ENCODE measurements at regions not wholly inside any gene's neighbourhood (a gene's known extent, or its start where the extent isn't known, plus 50 kb on each side); places are given as distances from the start of the nearest gene placed in this dataset.

GRCh38 chr14:76930549-76930948 lies 98.0 kb downstream of the IRF2BPL start:
- ChIA-PET CTCF (interaction anchor here (3.2 kb wide), 1 partner anchor 17 kb away, joined by 22 read pairs; no protein-coding TSS in a partner anchor), POLR2A (no interaction called here)
- Histone ChIP-seq H3K27ac (ENCODE audit: low read depth, low read length) (no peak overlapping the region), H3K4me3 (ENCODE audit: low read depth, low read length) (no peak overlapping the region), H3K27me3 (ENCODE audit: control insufficient read depth, insufficient read depth, low read length) (no peaks in the 10 kb centered on the region), H3K9me3 (ENCODE audit: control insufficient read depth, insufficient read depth, low read length) (no peaks in the 10 kb centered on the region)
- no peak for TF ChIP-seq CTCF (IDR thresholded peaks at IDR 0.05; ENCODE audit: low read depth, low read length)
- DNase-seq (ENCODE audit: low read depth, low spot score) = no peak

GRCh38 chr14:76929927-76930326 lies 98.6 kb downstream of the IRF2BPL start:
- no peak overlapping the region for H3K27ac ChIP-seq (ENCODE audit: low read depth, low read length)
- H3K27me3 ChIP-seq (ENCODE audit: control insufficient read depth, insufficient read depth, low read length) = no peaks in the 10 kb centered on the region
- DNase-seq (ENCODE audit: low read depth, low spot score) = no peak
- ChIA-PET CTCF (interaction anchor here (3.2 kb wide), 1 partner anchor 17 kb away, joined by 22 read pairs; no protein-coding TSS in a partner anchor), POLR2A (interaction anchor here (0.7 kb wide), 1 partner anchor 98 kb away, joined by 3 read pairs; no protein-coding TSS in a partner anchor)
- no peak for TF ChIP-seq CTCF (IDR thresholded peaks at IDR 0.05; ENCODE audit: low read depth, low read length)
- H3K4me3 ChIP-seq (ENCODE audit: low read depth, low read length) = no peak overlapping the region
- H3K9me3 ChIP-seq (ENCODE audit: control insufficient read depth, insufficient read depth, low read length) = no peaks in the 10 kb centered on the region

GRCh38 chr14:76927971-76928700 lies 100.4 kb downstream of the IRF2BPL start:
- POLR2A ChIA-PET = no interaction called here
- Histone ChIP-seq H3K27ac (ENCODE audit: low read depth, low read length) (no peak overlapping the region), H3K27me3 (ENCODE audit: control insufficient read depth, insufficient read depth, low read length) (no peaks in the 10 kb centered on the region), H3K4me3 (ENCODE audit: low read depth, low read length) (no peak overlapping the region), H3K9me3 (ENCODE audit: control insufficient read depth, insufficient read depth, low read length) (no peaks in the 10 kb centered on the region)
- TF ChIP-seq CTCF (IDR thresholded peaks at IDR 0.05; ENCODE audit: low read depth, low read length) = no peak
- DNase-seq (ENCODE audit: low read depth, low spot score) = no peak
- CTCF ChIA-PET = no interaction called here

GRCh38 chr14:76926521-76927251 lies 100.5 kb downstream of the LRRC74A start:
- no peak for DNase-seq (ENCODE audit: low read depth, low spot score)
- no peak overlapping the region for H3K4me3 ChIP-seq (ENCODE audit: low read depth, low read length)
- no peak overlapping the region for H3K27ac ChIP-seq (ENCODE audit: low read depth, low read length)
- CTCF ChIA-PET = no interaction called here
- no peaks in the 10 kb centered on the region for H3K9me3 ChIP-seq (ENCODE audit: control insufficient read depth, insufficient read depth, low read length)
- TF ChIP-seq CTCF (IDR thresholded peaks at IDR 0.05; ENCODE audit: low read depth, low read length) = no peak
- H3K27me3 ChIP-seq (ENCODE audit: control insufficient read depth, insufficient read depth, low read length) = no peaks in the 10 kb centered on the region
- POLR2A ChIA-PET = no interaction called here

GRCh38 chr14:76925097-76925441 lies 98.9 kb downstream of the LRRC74A start:
- H3K9me3 ChIP-seq (ENCODE audit: control insufficient read depth, insufficient read depth, low read length) = no peaks in the 10 kb centered on the region
- TF ChIP-seq CTCF (IDR thresholded peaks at IDR 0.05; ENCODE audit: low read depth, low read length) = no peak
- POLR2A ChIA-PET = interaction anchor here (0.6 kb wide), 2 partner anchors 31 to 52 kb away, joined by 3 to 5 read pairs; no protein-coding TSS in a partner anchor
- CTCF ChIA-PET = interaction anchor here (5.3 kb wide), 1 partner anchor 11 kb away, joined by 21 read pairs; no protein-coding TSS in a partner anchor
- H3K4me3 ChIP-seq (ENCODE audit: low read depth, low read length) = no peak overlapping the region
- H3K27me3 ChIP-seq (ENCODE audit: control insufficient read depth, insufficient read depth, low read length) = no peaks in the 10 kb centered on the region
- no peak for DNase-seq (ENCODE audit: low read depth, low spot score)
- no peak overlapping the region for H3K27ac ChIP-seq (ENCODE audit: low read depth, low read length)
